C4-2B (cell line): ENCODE measurements at regions not wholly inside any gene's neighbourhood (a gene's known extent, or its start where the extent isn't known, plus 50 kb on each side); places are given as distances from the start of the nearest gene placed in this dataset.

Source experiments
- CTCF ChIP-seq: fragments of 450-650 bp; conservative IDR thresholded peaks from 2 replicates; pipeline ENCODE4 v1.5.1; 2017; ENCODE audit warnings: mild to moderate bottlenecking
- ZFX ChIP-seq: fragments of 450-650 bp; IDR thresholded peaks from 2 replicates; pipeline ENCODE4 v1.6.1; 2017

GRCh38 chr6:5878792-5879191 lies 127.9 kb downstream of the NRN1 start:
- TF ChIP-seq CTCF (no peak), ZFX (no peak)
